GM21390 (cell line): ENCODE measurements at regions not wholly inside any gene's neighbourhood (a gene's known extent, or its start where the extent isn't known, plus 50 kb on each side); places are given as distances from the start of the nearest gene placed in this dataset.

Experiments used
- ATAC-seq: cut with Tn5 transposase; IDR thresholded peaks from one replicate; pipeline ENCODE4 v1.9.1; 2021; ENCODE audit not compliant: unreplicated experiment

GRCh38 chr14:40199101-40199500 is 766.9 kb upstream of the FBXO33 start:
- no peak for ATAC-seq

GRCh38 chr14:40197344-40197743 is 765.1 kb upstream of the FBXO33 start:
- ATAC-seq: no peak

GRCh38 chr14:40188006-40188405 is 755.8 kb upstream of the FBXO33 start:
- ATAC-seq: no peak

GRCh38 chr14:40164083-40164482 is 731.9 kb upstream of the FBXO33 start:
- ATAC-seq: no peak

- ATAC-seq: no peak
Observed at GRCh38 chr14:40139657-40140056, 707.4 kb upstream of the FBXO33 start.

- no peak for ATAC-seq
Observed at GRCh38 chr14:40133463-40133862, 701.2 kb upstream of the FBXO33 start.

- no peak for ATAC-seq
Observed at GRCh38 chr14:40129159-40129558, 696.9 kb upstream of the FBXO33 start.

- no peak for ATAC-seq
Observed at GRCh38 chr14:40123816-40124215, 691.6 kb upstream of the FBXO33 start.

- ATAC-seq: no peak
Observed at GRCh38 chr14:40122968-40123648, 690.9 kb upstream of the FBXO33 start.

GRCh38 chr14:40119765-40120164 is 687.5 kb upstream of the FBXO33 start:
- no peak for ATAC-seq

GRCh38 chr14:40119321-40119720 is 687.1 kb upstream of the FBXO33 start:
- no peak for ATAC-seq

- no peak for ATAC-seq
Observed at GRCh38 chr14:40115583-40115982, 683.4 kb upstream of the FBXO33 start.

- ATAC-seq: no peak
Observed at GRCh38 chr14:40113671-40114070, 681.4 kb upstream of the FBXO33 start.

GRCh38 chr14:40100544-40101196 is 668.4 kb upstream of the FBXO33 start:
- ATAC-seq: no peak

GRCh38 chr14:40099316-40099715 is 667.1 kb upstream of the FBXO33 start:
- no peak for ATAC-seq

- no peak for ATAC-seq
Observed at GRCh38 chr14:40098468-40098867, 666.2 kb upstream of the FBXO33 start.

GRCh38 chr14:40096968-40097367 is 664.7 kb upstream of the FBXO33 start:
- no peak for ATAC-seq

- ATAC-seq: no peak
Observed at GRCh38 chr14:40093800-40094199, 661.6 kb upstream of the FBXO33 start.

GRCh38 chr14:40074169-40074568 is 641.9 kb upstream of the FBXO33 start:
- no peak for ATAC-seq

- no peak for ATAC-seq
Observed at GRCh38 chr14:40072175-40072574, 639.9 kb upstream of the FBXO33 start.

GRCh38 chr14:40058901-40059897 is 627.0 kb upstream of the FBXO33 start:
- ATAC-seq: no peak

- no peak for ATAC-seq
Observed at GRCh38 chr14:40053416-40053815, 621.2 kb upstream of the FBXO33 start.
